ENCODE measurements at regions not wholly inside any gene's neighbourhood (a gene's known extent, or its start where the extent isn't known, plus 50 kb on each side); places are given as distances from the start of the nearest gene placed in this dataset.
"Not testable (repeated sequence)": the region's sequence is repeated elsewhere in the genome, so short reads cannot be mapped to it uniquely, and the experiment has no call there.

- H3K4me3 ChIP-seq (ENCODE audit: low read depth, low read length) = no peak overlapping the region
- H3K36me3 ChIP-seq (replicated peaks) = no peaks in the 10 kb centered on the region
- H3K27ac ChIP-seq = no peak overlapping the region
- no peak for TF ChIP-seq CTCF (IDR thresholded peaks at IDR 0.05; ENCODE audit: low read depth, low read length, missing control alignments)
- in situ Hi-C loops (cut with HindIII; ENCODE audit: low pct_ligation_motif_present, low sequenced_read_pairs) = no loop called here
- no peaks in the 10 kb centered on the region for H3K27me3 ChIP-seq (replicated peaks)
- no peak for DNase-seq
Measured at GRCh38 chr5:93997562-93997961, 256.2 kb upstream of the POU5F2 start.

GRCh38 chr5:93995126-93995621 is 253.8 kb upstream of the POU5F2 start:
- Histone ChIP-seq H3K4me3 (ENCODE audit: low read depth, low read length) (no peak overlapping the region), H3K27ac (no peak overlapping the region), H3K36me3 (replicated peaks) (no peaks in the 10 kb centered on the region), H3K27me3 (replicated peaks) (no peaks in the 10 kb centered on the region)
- in situ Hi-C loops (cut with HindIII; ENCODE audit: low pct_ligation_motif_present, low sequenced_read_pairs) = no loop called here
- DNase-seq = no peak
- no peak for TF ChIP-seq CTCF (IDR thresholded peaks at IDR 0.05; ENCODE audit: low read depth, low read length, missing control alignments)

GRCh38 chr5:93993161-93993560 is 251.8 kb upstream of the POU5F2 start:
- H3K4me3 ChIP-seq (ENCODE audit: low read depth, low read length) = no peak overlapping the region
- H3K27me3 ChIP-seq (replicated peaks) = no peaks in the 10 kb centered on the region
- H3K27ac ChIP-seq = no peak overlapping the region
- H3K36me3 ChIP-seq (replicated peaks) = no peaks in the 10 kb centered on the region
- no peak for DNase-seq
- in situ Hi-C loops (cut with HindIII; ENCODE audit: low pct_ligation_motif_present, low sequenced_read_pairs) = no loop called here
- TF ChIP-seq CTCF (IDR thresholded peaks at IDR 0.05; ENCODE audit: low read depth, low read length, missing control alignments) = no peak

GRCh38 chr5:93990504-93991070 is 249.2 kb upstream of the POU5F2 start:
- no peak for DNase-seq
- H3K27me3 ChIP-seq (replicated peaks) = no peaks in the 10 kb centered on the region
- no peak overlapping the region for H3K4me3 ChIP-seq (ENCODE audit: low read depth, low read length)
- in situ Hi-C loops (cut with HindIII; ENCODE audit: low pct_ligation_motif_present, low sequenced_read_pairs) = no loop called here
- no peak for TF ChIP-seq CTCF (IDR thresholded peaks at IDR 0.05; ENCODE audit: low read depth, low read length, missing control alignments)
- H3K36me3 ChIP-seq (replicated peaks) = no peaks in the 10 kb centered on the region
- H3K27ac ChIP-seq = no peak overlapping the region

GRCh38 chr5:93985940-93986570 is 244.7 kb upstream of the POU5F2 start:
- H3K27me3 ChIP-seq (replicated peaks); H3K27ac ChIP-seq; H3K4me3 ChIP-seq (ENCODE audit: low read depth, low read length); in situ Hi-C loops (cut with HindIII; ENCODE audit: low pct_ligation_motif_present, low sequenced_read_pairs); DNase-seq; H3K36me3 ChIP-seq (replicated peaks): not testable (repeated sequence)

- H3K27me3 ChIP-seq (replicated peaks) = no peaks in the 10 kb centered on the region
- no peak overlapping the region for H3K27ac ChIP-seq
- H3K36me3 ChIP-seq (replicated peaks) = no peaks in the 10 kb centered on the region
- TF ChIP-seq CTCF (IDR thresholded peaks at IDR 0.05; ENCODE audit: low read depth, low read length, missing control alignments) = no peak
- in situ Hi-C loops (cut with HindIII; ENCODE audit: low pct_ligation_motif_present, low sequenced_read_pairs) = no loop called here
- DNase-seq = no peak
- H3K4me3 ChIP-seq (ENCODE audit: low read depth, low read length) = no peak overlapping the region
Measured at GRCh38 chr5:93978222-93978621, 236.8 kb upstream of the POU5F2 start.

Measured in brain microvascular endothelial cell (primary cell).